HEK293 (cell line): ENCODE measurements at regions not wholly inside any gene's neighbourhood (a gene's known extent, or its start where the extent isn't known, plus 50 kb on each side); places are given as distances from the start of the nearest gene placed in this dataset.

Source experiments
- CTCF ChIA-PET: fragments of 350-600 bp; formaldehyde crosslinking; extraction: SDS; loops from one replicate; lab custom pipeline; 2021; ENCODE audit warnings: antibody characterized with exemption; lab: Yijun Ruan, JAX
- POLR2A ChIA-PET: fragments of 300-600 bp; formaldehyde crosslinking; extraction: SDS; loops from one replicate; lab custom pipeline; 2020; ENCODE audit warnings: antibody characterized with exemption, inconsistent platforms; lab: Yijun Ruan, JAX
- H3K27ac ChIP-seq: fragments of 200-500 bp; sonication (Bioruptor generic); 2 replicates; pipeline ENCODE4 v1.5.1; 2014; ENCODE audit warnings: low read depth, low read length, control low read depth, inconsistent platforms; ENCODE audit errors: extremely low read depth
- H3K36me3 ChIP-seq, 2 experiments: fragments of 200-500 bp in 1 of 2; sonication (Bioruptor generic) in 1 of 2; 1 replicate in 1 of 2; 2 replicates in 1 of 2; pipeline ENCODE4 v1.5.1; 2014 to 2017; ENCODE audit warnings: inconsistent platforms in 2 of 2, low read length in 2 of 2; ENCODE audit not compliant: control insufficient read depth in 2 of 2, insufficient read depth in 1 of 2
- H3K4me1 ChIP-seq: fragments of 200-500 bp; sonication (Bioruptor generic); 2 replicates; pipeline ENCODE4 v1.5.1; 2014; ENCODE audit warnings: mild to moderate bottlenecking, low read length, inconsistent platforms; ENCODE audit not compliant: control insufficient read depth, insufficient read depth
- H3K4me3 ChIP-seq: 2 replicates; pipeline ENCODE4 v1.5.1; 2011; ENCODE audit warnings: low read depth, mild to moderate bottlenecking, control low read depth, low read length, moderate library complexity
- H3K9me3 ChIP-seq: fragments of 200-500 bp; sonication (Bioruptor generic); 2 replicates; pipeline ENCODE4 v1.5.1; 2014; ENCODE audit warnings: low read depth, low read length, inconsistent platforms; ENCODE audit not compliant: control insufficient read depth, insufficient read depth
- EGR2 ChIP-seq: fragments of 450-650 bp; formaldehyde crosslinking; IDR thresholded peaks from 2 replicates; pipeline ENCODE4 v1.5.1; 2016; ENCODE audit warnings: low read depth, missing biosample characterization, missing genetic modification characterization
- GLIS2 ChIP-seq: fragments of 450-650 bp; formaldehyde crosslinking; IDR thresholded peaks from 2 replicates; pipeline ENCODE4 v1.5.1; 2016; ENCODE audit warnings: missing biosample characterization, missing genetic modification characterization
- HOXC10 ChIP-seq: sonication (generic); formaldehyde crosslinking; IDR thresholded peaks from 2 replicates; pipeline ENCODE4 v1.8.1; 2023; ENCODE audit warnings: mild to moderate bottlenecking, missing genetic modification reagents
- KLF1 ChIP-seq: fragments of 450-650 bp; formaldehyde crosslinking; IDR thresholded peaks from 2 replicates; pipeline ENCODE4 v1.5.1; 2016; ENCODE audit warnings: missing biosample characterization, missing genetic modification characterization
- SETDB1 ChIP-seq: IDR thresholded peaks from one replicate; pipeline ENCODE4 v1.6.1; 2017; ENCODE audit warnings: mild to moderate bottlenecking, low read length, moderate library complexity, mixed read lengths; ENCODE audit not compliant: insufficient read length
- SP7 ChIP-seq: fragments of 450-650 bp; formaldehyde crosslinking; IDR thresholded peaks from 2 replicates; pipeline ENCODE4 v1.5.1; 2016; ENCODE audit warnings: missing biosample characterization, missing genetic modification characterization
- ZBTB10 ChIP-seq: fragments of 450-650 bp; formaldehyde crosslinking; IDR thresholded peaks from 2 replicates; pipeline ENCODE4 v1.5.1; 2016; ENCODE audit warnings: missing biosample characterization, missing genetic modification characterization
- ZFHX2 ChIP-seq: fragments of 450-650 bp; formaldehyde crosslinking; conservative IDR thresholded peaks from 2 replicates; pipeline ENCODE4 v1.5.1; 2016; ENCODE audit warnings: missing biosample characterization, missing genetic modification characterization
- ZNF10 ChIP-seq: fragments of 450-650 bp; formaldehyde crosslinking; IDR thresholded peaks from 2 replicates; pipeline ENCODE4 v1.5.1; 2017; ENCODE audit warnings: missing biosample characterization, missing genetic modification characterization
- ZNF16 ChIP-seq: fragments of 450-650 bp; formaldehyde crosslinking; IDR thresholded peaks from 2 replicates; pipeline ENCODE4 v1.5.1; 2016; ENCODE audit warnings: low read depth, missing biosample characterization, missing genetic modification characterization
- ZNF223 ChIP-seq: fragments of 450-650 bp; formaldehyde crosslinking; IDR thresholded peaks from 2 replicates; pipeline ENCODE4 v1.5.1; 2016; ENCODE audit warnings: missing biosample characterization, missing genetic modification characterization
- ZNF416 ChIP-seq: fragments of 450-650 bp; formaldehyde crosslinking; IDR thresholded peaks from 2 replicates; pipeline ENCODE4 v1.5.1; 2016; ENCODE audit warnings: missing biosample characterization, missing genetic modification characterization
- ZNF423 ChIP-seq: fragments of 450-650 bp; formaldehyde crosslinking; IDR thresholded peaks from 2 replicates; pipeline ENCODE4 v1.5.1; 2016; ENCODE audit warnings: missing biosample characterization, missing genetic modification characterization
- ZNF473 ChIP-seq: fragments of 450-650 bp; formaldehyde crosslinking; IDR thresholded peaks from 2 replicates; pipeline ENCODE4 v1.5.1; 2017; ENCODE audit warnings: missing biosample characterization, missing genetic modification characterization
- ZNF580 ChIP-seq: fragments of 450-650 bp; formaldehyde crosslinking; IDR thresholded peaks from 2 replicates; pipeline ENCODE4 v1.5.1; 2016; ENCODE audit warnings: missing biosample characterization, missing genetic modification characterization
- ZNF704 ChIP-seq: fragments of 450-650 bp; formaldehyde crosslinking; IDR thresholded peaks from 2 replicates; pipeline ENCODE4 v1.5.1; 2016; ENCODE audit warnings: missing biosample characterization, missing genetic modification characterization
- ZNF843 ChIP-seq: fragments of 450-650 bp; formaldehyde crosslinking; IDR thresholded peaks from 2 replicates; pipeline ENCODE4 v1.5.1; 2016; ENCODE audit warnings: missing biosample characterization, missing genetic modification characterization
- TF ChIP-seq, protein P1 (sequence below): fragments of 450-650 bp; formaldehyde crosslinking; IDR thresholded peaks from 2 replicates; pipeline ENCODE4 v1.5.1; 2016; ENCODE audit warnings: missing biosample characterization, missing genetic modification characterization, borderline replicate concordance
- TF ChIP-seq, protein P2 (sequence below): fragments of 450-650 bp; formaldehyde crosslinking; IDR thresholded peaks from 2 replicates; pipeline ENCODE4 v1.5.1; 2016; ENCODE audit warnings: missing biosample characterization, missing genetic modification characterization

DNA sequence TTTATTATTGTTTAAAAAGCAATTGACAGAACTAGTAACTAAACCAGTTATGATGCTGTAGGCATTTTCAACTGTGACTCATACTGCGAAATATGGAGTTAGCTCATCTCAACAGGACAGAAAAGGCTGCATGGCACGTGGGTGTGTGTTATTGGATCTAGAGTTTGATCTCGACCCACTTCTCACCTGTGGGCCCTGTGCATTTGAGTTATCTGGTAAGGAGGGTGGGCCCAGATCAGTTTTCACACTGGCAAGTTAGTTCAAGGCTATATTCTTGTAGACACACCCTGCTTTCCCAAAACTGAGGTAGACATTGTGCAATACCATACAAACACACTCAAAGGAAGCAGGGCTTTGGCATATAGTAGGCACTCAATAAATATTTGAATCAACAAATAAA is 71.3 kb upstream of the PRDX6 start:
- TF ChIP-seq, protein P1, sequence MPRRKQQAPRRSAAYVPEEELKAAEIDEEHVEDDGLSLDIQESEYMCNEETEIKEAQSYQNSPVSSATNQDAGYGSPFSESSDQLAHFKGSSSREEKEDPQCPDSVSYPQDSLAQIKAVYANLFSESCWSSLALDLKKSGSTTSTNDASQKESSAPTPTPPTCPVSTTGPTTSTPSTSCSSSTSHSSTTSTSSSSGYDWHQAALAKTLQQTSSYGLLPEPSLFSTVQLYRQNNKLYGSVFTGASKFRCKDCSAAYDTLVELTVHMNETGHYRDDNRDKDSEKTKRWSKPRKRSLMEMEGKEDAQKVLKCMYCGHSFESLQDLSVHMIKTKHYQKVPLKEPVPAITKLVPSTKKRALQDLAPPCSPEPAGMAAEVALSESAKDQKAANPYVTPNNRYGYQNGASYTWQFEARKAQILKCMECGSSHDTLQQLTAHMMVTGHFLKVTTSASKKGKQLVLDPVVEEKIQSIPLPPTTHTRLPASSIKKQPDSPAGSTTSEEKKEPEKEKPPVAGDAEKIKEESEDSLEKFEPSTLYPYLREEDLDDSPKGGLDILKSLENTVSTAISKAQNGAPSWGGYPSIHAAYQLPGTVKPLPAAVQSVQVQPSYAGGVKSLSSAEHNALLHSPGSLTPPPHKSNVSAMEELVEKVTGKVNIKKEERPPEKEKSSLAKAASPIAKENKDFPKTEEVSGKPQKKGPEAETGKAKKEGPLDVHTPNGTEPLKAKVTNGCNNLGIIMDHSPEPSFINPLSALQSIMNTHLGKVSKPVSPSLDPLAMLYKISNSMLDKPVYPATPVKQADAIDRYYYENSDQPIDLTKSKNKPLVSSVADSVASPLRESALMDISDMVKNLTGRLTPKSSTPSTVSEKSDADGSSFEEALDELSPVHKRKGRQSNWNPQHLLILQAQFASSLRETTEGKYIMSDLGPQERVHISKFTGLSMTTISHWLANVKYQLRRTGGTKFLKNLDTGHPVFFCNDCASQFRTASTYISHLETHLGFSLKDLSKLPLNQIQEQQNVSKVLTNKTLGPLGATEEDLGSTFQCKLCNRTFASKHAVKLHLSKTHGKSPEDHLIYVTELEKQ (tag by site-specific recombination): no peak
- TF ChIP-seq ZNF423 (tag by site-specific recombination) (no peak), ZNF16 (tag by site-specific recombination) (no peak), ZNF843 (tag by site-specific recombination) (no peak), ZNF416 (tag by site-specific recombination) (no peak), ZFHX2 (tag by site-specific recombination) (peak; percentile 34), GLIS2 (tag by site-specific recombination) (no peak), SETDB1 (no peak), EGR2 (tag by site-specific recombination) (peak; percentile 65; the same call in 1 of the 2 replicates), HOXC10 (no peak), KLF1 (tag by site-specific recombination) (0 out of 2 replicates have a peak, but pooled peaks have one; percentile 12), ZNF10 (no peak), ZNF704 (tag by site-specific recombination) (no peak), ZNF223 (no peak), ZNF580 (tag by site-specific recombination) (no peak), ZNF473 (tag by site-specific recombination) (no peak), SP7 (tag by site-specific recombination) (no peak), ZBTB10 (tag by site-specific recombination) (no peak)
- TF ChIP-seq, protein P2, sequence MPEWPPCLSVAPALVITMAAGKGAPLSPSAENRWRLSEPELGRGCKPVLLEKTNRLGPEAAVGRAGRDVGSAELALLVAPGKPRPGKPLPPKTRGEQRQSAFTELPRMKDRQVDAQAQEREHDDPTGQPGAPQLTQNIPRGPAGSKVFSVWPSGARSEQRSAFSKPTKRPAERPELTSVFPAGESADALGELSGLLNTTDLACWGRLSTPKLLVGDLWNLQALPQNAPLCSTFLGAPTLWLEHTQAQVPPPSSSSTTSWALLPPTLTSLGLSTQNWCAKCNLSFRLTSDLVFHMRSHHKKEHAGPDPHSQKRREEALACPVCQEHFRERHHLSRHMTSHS (tag by site-specific recombination): no peak
- POLR2A ChIA-PET: no interaction called here
- Histone ChIP-seq H3K4me1 (no peaks in the 10 kb centered on the region), H3K9me3 (no peaks in the 10 kb centered on the region), H3K36me3 (peaks cover 0 to 4% of the 10 kb centered on the region in 2 experiments; a peak in 1 of 3 replicates), H3K4me3 (no peak overlapping the region), H3K27ac (no peak overlapping the region)
- CTCF ChIA-PET: no interaction called here
